ENCODE measurements at regions not wholly inside any gene's neighbourhood (a gene's known extent, or its start where the extent isn't known, plus 50 kb on each side); places are given as distances from the start of the nearest gene placed in this dataset.

DNA sequence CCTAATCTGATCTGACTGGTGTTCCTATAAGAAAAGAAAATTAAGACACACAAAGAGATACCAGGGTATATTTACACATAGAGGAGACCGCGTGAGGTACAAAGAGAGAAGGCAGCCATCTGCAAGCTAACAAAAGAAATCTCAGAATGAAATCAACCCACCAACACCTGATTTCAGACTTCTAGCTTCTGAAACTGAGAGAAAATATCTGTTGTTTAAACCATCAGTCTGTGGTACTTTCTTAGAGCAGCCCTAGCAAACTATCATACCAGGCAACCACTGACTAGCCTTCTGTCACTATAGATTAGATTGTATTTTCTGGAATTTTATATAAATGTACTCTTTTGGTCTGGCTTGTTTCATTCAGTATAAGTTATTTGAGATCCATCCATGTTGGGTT is 779.3 kb upstream of the ACO1 start (continued):
- TF ChIP-seq, protein P1, sequence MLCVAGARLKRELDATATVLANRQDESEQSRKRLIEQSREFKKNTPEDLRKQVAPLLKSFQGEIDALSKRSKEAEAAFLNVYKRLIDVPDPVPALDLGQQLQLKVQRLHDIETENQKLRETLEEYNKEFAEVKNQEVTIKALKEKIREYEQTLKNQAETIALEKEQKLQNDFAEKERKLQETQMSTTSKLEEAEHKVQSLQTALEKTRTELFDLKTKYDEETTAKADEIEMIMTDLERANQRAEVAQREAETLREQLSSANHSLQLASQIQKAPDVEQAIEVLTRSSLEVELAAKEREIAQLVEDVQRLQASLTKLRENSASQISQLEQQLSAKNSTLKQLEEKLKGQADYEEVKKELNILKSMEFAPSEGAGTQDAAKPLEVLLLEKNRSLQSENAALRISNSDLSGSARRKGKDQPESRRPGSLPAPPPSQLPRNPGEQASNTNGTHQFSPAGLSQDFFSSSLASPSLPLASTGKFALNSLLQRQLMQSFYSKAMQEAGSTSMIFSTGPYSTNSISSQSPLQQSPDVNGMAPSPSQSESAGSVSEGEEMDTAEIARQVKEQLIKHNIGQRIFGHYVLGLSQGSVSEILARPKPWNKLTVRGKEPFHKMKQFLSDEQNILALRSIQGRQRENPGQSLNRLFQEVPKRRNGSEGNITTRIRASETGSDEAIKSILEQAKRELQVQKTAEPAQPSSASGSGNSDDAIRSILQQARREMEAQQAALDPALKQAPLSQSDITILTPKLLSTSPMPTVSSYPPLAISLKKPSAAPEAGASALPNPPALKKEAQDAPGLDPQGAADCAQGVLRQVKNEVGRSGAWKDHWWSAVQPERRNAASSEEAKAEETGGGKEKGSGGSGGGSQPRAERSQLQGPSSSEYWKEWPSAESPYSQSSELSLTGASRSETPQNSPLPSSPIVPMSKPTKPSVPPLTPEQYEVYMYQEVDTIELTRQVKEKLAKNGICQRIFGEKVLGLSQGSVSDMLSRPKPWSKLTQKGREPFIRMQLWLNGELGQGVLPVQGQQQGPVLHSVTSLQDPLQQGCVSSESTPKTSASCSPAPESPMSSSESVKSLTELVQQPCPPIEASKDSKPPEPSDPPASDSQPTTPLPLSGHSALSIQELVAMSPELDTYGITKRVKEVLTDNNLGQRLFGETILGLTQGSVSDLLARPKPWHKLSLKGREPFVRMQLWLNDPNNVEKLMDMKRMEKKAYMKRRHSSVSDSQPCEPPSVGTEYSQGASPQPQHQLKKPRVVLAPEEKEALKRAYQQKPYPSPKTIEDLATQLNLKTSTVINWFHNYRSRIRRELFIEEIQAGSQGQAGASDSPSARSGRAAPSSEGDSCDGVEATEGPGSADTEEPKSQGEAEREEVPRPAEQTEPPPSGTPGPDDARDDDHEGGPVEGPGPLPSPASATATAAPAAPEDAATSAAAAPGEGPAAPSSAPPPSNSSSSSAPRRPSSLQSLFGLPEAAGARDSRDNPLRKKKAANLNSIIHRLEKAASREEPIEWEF (IDR thresholded peaks at IDR 0.05; ENCODE audit: insufficient replicate concordance, low read depth, low read length) = no peak
- no peak for TF ChIP-seq KLF5 (IDR thresholded peaks at IDR 0.05; ENCODE audit: partially characterized antibody)
- TF ChIP-seq PML (IDR thresholded peaks at IDR 0.05; ENCODE audit: low read length) = no peak

DNA sequence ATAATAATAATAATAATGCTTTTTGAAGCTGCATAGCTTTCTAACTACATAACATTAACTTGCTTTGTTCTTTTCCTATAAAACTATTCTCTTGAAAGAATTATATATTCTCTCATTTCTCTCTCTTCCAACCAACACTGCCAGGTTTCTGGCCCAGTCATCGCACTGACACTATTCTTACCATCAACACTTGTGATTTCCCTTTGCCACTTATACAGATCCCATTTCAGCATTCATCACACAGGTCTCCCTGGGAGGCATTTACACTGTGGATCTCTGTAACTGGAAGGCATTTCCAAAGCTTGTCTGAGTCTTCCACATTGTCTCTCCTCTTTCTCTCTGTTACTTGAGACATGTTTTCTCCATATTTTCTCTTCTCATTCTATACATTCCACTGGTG is 777.8 kb upstream of the ACO1 start:
- in situ Hi-C loops (cut with MboI) (no loop called here), intact Hi-C loops (cut with micrococcal nuclease; ENCODE audit: unreplicated experiment) (no loop called here)
- Histone ChIP-seq H3K4me3 (no peak overlapping the region), H3K9ac (ENCODE audit: control insufficient read depth, insufficient read depth, low read length) (no peak overlapping the region), H4K20me1 (ENCODE audit: control insufficient read depth, insufficient read depth) (no peaks in the 10 kb centered on the region), H3K27ac (ENCODE audit: control insufficient read depth, insufficient read depth) (no peak overlapping the region), H3K4me2 (ENCODE audit: control insufficient read depth, insufficient read depth) (no peak overlapping the region), H3K79me2 (ENCODE audit: control insufficient read depth, insufficient read depth, low read length) (no peaks in the 10 kb centered on the region), H3K27me3 (replicated peaks in 1 of 2; ENCODE audit: control insufficient read depth in 2 of 2, insufficient read depth in 2 of 2, low read length in 1 of 2) (no peaks in the 10 kb centered on the region), H3K9me3 (replicated peaks; ENCODE audit: control insufficient read depth, insufficient read depth, low read length) (no peaks in the 10 kb centered on the region), H3K4me1 (ENCODE audit: control insufficient read depth, insufficient read depth, low read length) (no peaks in the 10 kb centered on the region), H2AFZ (ENCODE audit: control insufficient read depth, low read depth, low read length) (no peak overlapping the region), H3K36me3 (ENCODE audit: control insufficient read depth in 2 of 2, insufficient read depth in 2 of 2, low read length in 1 of 2) (no peaks in the 10 kb centered on the region)
- ChIA-PET SMC1A (ENCODE audit: uncharacterized antibody, unreplicated experiment) (no interaction called here), POLR2A (no interaction called here), CTCF (no interaction called here), RAD21 (ENCODE audit: unreplicated experiment) (no interaction called here)
- TF ChIP-seq SPI1 (IDR thresholded peaks at IDR 0.05; ENCODE audit: borderline replicate concordance, insufficient read depth, low read depth, low read length) (no peak), MYB (IDR thresholded peaks at IDR 0.05; ENCODE audit: borderline replicate concordance, low read depth, low read length) (no peak), EP300 (IDR thresholded peaks at IDR 0.05; ENCODE audit: borderline replicate concordance in 1 of 2, control insufficient read depth in 1 of 2, low read depth in 2 of 2, low read length in 2 of 2) (no peak), WRNIP1 (IDR thresholded peaks at IDR 0.05; ENCODE audit: borderline replicate concordance, low read depth, low read length) (no peak), TCF7 (IDR thresholded peaks at IDR 0.05; ENCODE audit: borderline replicate concordance) (no peak), LARP7 (IDR thresholded peaks at IDR 0.05) (no peak), TARDBP (IDR thresholded peaks at IDR 0.05; ENCODE audit: borderline replicate concordance) (no peak), MYC (IDR thresholded peaks at IDR 0.05; ENCODE audit: insufficient read depth, insufficient read length, insufficient replicate concordance, low read length, severe bottlenecking) (no peak), SUZ12 (IDR thresholded peaks at IDR 0.05; ENCODE audit: unreplicated experiment) (no peak), SREBF1 (IDR thresholded peaks at IDR 0.05; ENCODE audit: low read length) (no peak), CHD2 (IDR thresholded peaks at IDR 0.05; ENCODE audit: borderline replicate concordance, low read depth, low read length) (no peak)
- FAIRE-seq (no peak), ATAC-seq (no peak), DNase-seq (ENCODE audit: low read depth, low spot score) (no peak)
- 0% methylated on average over 1 of the region's 1 CpG for WGBS (ENCODE audit: insufficient coverage, insufficient replicate concordance, low lambda C conversion rate, missing lambda C conversion rate)
- BruUV-seq (replicated peaks) = no TSS peak
